ENCODE measurements at regions not wholly inside any gene's neighbourhood (a gene's known extent, or its start where the extent isn't known, plus 50 kb on each side); places are given as distances from the start of the nearest gene placed in this dataset.
"Not testable (repeated sequence)": the region's sequence is repeated elsewhere in the genome, so short reads cannot be mapped to it uniquely, and the experiment has no call there.

DNA sequence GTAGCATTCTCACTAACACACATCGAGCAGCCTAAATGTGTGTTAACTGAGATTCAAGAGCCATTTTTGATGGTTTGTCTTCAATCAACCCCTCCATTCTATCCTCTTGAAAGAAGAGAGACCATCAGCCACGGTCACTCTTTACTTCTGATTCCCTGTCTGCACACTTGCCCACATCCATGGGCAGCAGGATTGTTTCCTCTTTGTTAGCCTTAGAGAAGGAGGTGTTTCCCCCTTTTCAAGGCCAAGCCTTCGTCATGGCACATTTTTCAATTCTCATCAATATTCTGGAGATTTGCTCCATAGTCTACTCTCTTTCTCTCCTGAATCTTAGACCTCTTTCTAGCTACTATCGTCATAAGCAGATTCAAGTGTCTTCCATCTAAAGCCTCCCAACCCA, 522.4 kb upstream of the NAALADL2 start:
- FAIRE-seq = no peak

DNA sequence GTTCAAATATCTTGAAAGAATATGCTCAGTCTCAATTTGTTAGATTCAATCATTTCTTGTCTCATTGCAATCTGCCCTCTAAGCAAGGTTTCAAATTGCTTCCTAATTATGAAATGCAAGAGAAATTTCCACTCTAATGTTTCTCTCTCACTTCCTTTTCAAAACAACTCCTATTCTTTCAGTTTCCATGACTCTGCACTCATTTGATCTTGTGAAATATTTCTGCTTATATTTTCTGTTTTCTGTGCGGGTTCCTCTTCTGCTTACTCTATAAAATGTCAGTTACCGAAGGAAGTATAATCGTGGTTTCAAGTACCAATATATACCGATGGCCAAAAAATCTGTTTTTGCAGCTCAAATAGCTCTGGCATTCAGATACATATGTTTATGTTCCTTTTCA, 521.9 kb upstream of the NAALADL2 start:
- FAIRE-seq = no peak

DNA sequence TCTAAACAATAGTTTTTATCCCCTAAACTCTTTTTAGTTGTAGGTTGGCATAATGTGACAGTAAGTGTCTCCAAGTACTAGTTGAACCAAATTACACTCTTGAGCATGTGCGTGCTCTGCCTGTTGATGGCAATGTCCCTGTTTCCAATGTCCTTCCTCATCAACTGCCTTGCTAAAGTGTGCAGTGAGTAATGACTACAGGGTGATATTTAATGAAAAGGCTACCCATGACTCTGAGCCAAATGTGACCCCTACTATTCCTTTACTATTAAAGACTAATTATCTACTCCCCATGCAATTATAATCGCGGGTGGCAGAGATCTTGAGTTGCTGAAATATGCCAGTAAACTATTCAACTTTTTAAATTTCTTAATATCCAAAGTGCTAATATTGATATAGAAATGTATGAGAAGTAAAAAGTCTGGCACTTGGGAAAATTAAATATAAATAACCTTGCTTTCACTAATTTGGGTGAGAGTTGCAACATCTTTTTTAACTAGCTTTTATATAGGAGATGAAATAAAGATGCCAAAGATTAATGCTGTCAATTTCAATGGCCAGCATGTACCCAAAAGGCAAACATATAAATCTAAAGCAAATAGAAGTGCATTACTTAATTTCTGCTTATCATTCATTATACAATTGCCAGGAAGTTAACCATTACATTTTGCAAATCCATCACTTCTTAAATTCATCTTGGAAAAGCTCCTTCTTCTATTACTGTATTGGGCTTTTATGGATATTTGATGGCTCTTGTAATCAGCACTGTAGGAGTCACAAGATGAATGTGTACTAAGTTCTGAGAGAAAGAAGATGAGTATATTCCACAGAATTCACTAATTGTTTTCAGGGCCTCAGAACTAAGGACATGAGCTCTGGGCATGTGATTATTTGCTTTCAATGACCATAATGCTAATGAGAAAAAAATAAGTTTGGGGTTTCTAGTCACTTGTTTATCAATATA, 518.2 kb upstream of the NAALADL2 start:
- FAIRE-seq = no peak

GRCh38 chr3:174342171-174342570, 517.0 kb upstream of the NAALADL2 start:
- no peak for FAIRE-seq

- no peak for FAIRE-seq
Measured at GRCh38 chr3:174342941-174343501, 516.1 kb upstream of the NAALADL2 start.

DNA sequence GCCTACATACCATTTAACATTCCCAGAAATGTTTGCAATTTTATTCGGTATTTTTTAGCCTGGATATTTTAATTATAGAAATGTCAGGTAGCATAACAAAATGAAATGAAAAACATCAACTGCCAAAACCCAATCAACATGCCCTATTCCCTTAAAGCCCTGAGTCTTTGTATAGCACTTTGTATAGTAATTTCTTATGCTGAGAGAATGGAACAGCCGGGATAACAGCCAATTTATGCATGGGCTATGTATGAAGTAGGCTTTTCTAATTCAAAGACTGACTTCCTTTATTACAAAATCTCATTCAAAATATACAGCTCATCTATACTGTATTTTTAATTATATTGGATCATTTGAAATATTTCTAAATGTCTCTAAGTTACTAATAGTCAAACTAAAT, 513.0 kb upstream of the NAALADL2 start:
- FAIRE-seq = no peak

DNA sequence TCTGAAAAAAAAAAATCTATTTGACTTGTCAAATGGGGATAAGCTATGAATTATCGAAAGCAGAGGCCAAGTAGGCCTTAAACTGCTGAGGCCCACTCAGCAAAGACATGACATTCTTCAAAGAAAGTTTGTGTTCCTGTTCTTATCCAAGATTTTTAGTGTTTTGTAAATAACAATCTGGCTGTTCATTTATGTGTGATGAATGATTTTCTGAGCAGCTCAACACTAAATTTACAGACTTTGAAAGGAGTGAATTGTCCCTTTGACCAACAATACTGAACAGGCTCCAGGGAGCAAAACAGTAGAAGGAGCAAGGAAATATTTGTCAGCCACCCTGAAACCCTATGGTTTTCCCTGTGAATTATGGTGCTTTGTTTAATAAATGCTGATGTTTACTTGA, 512.6 kb upstream of the NAALADL2 start:
- FAIRE-seq = no peak

DNA sequence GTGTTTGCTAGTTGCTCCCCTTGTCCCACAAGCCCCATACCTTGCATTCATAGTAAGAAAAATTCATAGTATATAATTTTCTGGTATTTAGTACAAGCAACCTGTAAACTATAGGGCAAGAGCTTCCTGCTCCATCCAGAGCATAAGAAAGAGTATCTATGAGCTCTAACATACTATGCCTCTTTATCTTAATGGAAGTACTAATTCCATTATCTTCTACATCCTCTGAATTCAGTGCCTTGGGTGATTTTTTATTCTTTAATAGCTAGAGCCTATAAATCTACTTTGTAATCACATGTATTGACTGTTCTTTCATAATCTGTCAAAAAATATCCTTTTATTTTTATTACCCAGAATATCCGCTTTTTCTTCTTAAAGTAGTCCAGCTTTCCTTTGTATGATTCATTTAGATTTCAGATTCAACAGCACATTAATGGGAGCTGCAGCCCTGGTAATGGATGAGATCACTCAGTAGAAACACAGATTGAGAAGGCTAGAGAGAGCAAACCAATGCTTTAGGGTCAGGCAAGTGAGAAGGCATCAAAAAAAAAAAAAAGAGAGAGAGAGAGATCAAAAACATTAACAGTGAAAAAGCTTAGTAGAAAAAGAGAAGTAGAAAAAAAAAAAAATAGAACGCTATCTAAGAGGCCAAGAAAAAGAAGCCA, 511.5 kb upstream of the NAALADL2 start:
- no peak for FAIRE-seq

- FAIRE-seq = no peak
Measured at GRCh38 chr3:174352227-174352626, 506.9 kb upstream of the NAALADL2 start.

- FAIRE-seq = peak; percentile 74
Measured at GRCh38 chr3:174355505-174355904, 503.6 kb upstream of the NAALADL2 start.

- FAIRE-seq = no peak
Measured at GRCh38 chr3:174356596-174356995, 502.5 kb upstream of the NAALADL2 start.

GRCh38 chr3:174358252-174358651, 500.9 kb upstream of the NAALADL2 start:
- FAIRE-seq = no peak

DNA sequence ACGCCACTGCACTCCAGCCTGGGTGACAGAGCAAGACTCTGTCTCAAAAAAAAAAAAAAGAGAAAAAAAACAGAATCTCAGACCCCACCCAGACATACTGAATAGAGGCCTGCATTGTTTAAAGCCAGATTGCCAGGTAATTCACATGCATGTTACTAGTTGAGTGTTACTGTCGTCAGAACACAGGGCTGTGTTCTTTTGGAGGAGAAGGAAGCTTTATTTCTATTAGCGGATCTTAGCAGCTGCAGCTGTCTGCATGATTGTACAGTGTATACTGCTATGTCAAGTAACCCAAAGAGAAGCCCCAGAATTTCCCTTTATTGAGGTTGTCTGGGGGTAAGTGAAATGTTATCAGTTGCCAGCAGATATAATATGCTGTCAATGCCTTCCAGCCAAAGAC, 496.6 kb upstream of the NAALADL2 start:
- no peak for FAIRE-seq

GRCh38 chr3:174363256-174363655, 495.9 kb upstream of the NAALADL2 start:
- no peak for FAIRE-seq

- no peak for FAIRE-seq
Measured at GRCh38 chr3:174365796-174366195, 493.3 kb upstream of the NAALADL2 start.

- not testable (repeated sequence) for FAIRE-seq
Measured at GRCh38 chr3:174366904-174367303, 492.2 kb upstream of the NAALADL2 start.

- FAIRE-seq = no peak
Measured at GRCh38 chr3:174376346-174376745, 482.8 kb upstream of the NAALADL2 start.

DNA sequence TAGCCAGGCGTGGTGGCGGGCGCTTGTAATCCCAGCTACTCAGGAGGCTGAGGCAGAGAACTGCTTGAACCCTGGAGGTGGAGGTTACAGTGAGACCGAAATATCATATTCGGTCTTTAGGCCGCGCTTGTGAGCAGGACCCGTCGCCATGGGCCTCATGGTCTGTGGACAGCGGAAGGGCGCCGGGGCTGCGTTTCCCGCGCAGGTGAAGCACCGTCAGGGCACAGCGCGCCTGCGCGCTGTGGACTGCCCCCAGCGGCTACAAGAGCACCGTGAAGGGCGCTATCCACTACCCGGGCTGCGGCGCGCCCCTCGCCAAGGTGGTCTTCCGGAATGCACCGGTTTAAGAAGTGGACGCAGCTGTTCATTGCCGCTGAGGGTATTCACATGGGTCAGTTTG, 482.0 kb upstream of the NAALADL2 start:
- no peak for FAIRE-seq

GRCh38 chr3:174377684-174378083, 481.4 kb upstream of the NAALADL2 start:
- no peak for FAIRE-seq

DNA sequence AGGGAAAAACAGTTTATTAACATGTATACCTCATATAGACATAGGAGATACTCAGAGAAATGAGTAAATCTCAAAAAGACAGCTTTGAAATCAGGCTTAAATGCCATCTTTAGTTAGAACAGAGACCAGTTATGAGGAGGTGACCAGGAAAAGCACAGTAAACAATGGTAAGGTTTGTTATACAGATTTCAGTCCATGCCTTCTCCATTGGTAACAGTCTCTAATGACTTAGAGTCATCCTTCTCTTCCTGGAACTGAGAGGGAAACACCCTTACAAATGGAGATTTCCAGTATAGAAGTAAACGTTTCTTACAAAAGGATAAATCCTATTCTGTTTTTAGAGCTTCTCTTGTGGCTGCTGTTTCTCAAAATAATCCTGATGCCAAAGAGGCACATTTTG, 476.3 kb upstream of the NAALADL2 start:
- FAIRE-seq = no peak

DNA sequence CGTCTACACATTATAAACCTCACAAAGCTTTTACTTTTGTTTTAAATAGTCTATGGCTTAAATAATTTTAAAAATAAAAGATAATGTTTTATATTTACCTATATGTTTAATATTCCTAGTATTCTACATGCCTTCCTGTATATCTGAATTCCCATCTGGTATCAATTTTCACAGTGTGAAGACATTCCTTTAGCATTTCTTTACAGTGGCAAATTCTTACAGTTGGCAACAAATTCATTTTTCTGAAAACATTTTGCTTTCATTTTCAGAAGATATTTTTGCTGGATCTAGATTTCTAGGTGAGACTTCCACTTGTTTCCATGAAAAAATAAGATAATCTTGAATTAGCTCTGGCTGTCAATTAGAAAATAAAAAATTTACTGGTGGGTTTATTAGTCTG, 471.4 kb upstream of the NAALADL2 start:
- FAIRE-seq = no peak

DNA sequence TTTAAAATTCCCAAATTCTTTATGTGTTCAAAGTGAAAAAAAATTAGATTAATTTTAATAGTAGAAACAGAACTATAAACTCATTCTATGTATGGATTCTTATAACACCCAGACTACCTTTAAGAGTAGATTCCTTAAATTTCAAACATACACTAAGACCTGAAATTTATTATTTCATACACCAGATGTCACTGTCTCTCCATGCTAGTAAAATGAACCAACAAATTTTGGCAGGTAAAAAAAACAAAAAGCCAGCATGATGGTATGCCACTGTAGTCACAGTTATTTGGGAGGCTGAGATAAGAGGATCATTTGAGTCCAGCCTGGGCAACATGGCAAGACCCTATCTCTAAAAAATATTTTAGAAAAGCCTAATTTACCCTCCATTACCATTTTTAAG, 461.3 kb upstream of the NAALADL2 start:
- FAIRE-seq = peak; percentile 63

DNA sequence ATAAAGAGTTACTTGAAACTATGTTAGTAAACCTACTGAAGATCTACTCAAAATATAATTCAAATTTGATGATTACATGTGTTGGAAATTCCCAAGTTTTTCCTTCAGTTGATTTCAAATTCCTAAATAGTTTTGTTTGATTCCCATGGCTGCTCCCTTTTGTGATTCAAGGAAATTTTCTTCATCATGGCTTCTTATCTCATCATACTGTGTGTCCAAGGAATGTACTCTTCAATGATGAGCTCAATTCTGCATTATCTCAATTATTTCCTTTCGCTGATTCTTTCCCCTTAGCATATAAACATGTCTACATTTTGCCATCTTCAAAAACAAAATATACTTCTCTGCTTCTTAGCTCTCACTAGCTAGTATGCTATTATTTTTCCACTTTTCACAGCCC, 460.4 kb upstream of the NAALADL2 start:
- FAIRE-seq = no peak

DNA sequence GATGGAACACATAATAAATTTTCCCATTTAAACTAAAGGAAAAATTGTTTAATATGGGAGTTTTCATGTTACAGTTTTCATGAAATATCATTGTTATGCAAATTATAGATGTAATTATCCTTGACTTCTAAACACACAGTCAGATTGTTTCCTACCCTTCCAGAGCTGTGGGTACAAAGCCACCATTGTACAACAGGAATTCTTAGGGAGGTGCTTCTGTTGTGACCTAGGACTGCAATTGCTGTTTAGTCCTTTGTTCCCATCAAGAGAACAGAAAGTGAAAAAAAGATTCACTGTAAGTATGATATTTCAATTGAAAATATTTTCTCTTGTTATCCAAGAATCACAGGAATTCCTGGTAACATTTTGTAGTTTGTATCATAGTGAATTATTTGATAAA, 455.3 kb upstream of the NAALADL2 start:
- FAIRE-seq = peak; percentile 27

All from A204.1 (cell line).